ENCODE measurements at regions not wholly inside any gene's neighbourhood (a gene's known extent, or its start where the extent isn't known, plus 50 kb on each side); places are given as distances from the start of the nearest gene placed in this dataset.
"Not testable (repeated sequence)": the region's sequence is repeated elsewhere in the genome, so short reads cannot be mapped to it uniquely, and the experiment has no call there.

- no peak overlapping the region for H3K4me3 ChIP-seq (ENCODE audit: low read length in 2 of 2)
- no peaks in the 10 kb centered on the region for H3K36me3 ChIP-seq (ENCODE audit: control insufficient read depth in 2 of 2, insufficient read depth in 2 of 2, low read length in 2 of 2)
- H3K27me3 ChIP-seq (ENCODE audit: control insufficient read depth in 2 of 2, insufficient read depth in 2 of 2, low read length in 2 of 2): no peaks in the 10 kb centered on the region
- H3K27ac ChIP-seq (ENCODE audit: low read depth in 2 of 2, low read length in 2 of 2): no peak overlapping the region
- no peaks in the 10 kb centered on the region for H3K4me1 ChIP-seq (ENCODE audit: control insufficient read depth in 2 of 2, insufficient read depth in 2 of 2, low read length in 2 of 2)
- no peaks in the 10 kb centered on the region for H3K9me3 ChIP-seq (ENCODE audit: control insufficient read depth in 2 of 2, low read length in 2 of 2)
- H3K9ac ChIP-seq (ENCODE audit: low read depth in 1 of 2, low read length in 2 of 2): no peak overlapping the region
Measured at GRCh38 chr17:6274310-6274709, 160.6 kb downstream of the AIPL1 start.

GRCh38 chr17:6269478-6269877 is 165.4 kb downstream of the AIPL1 start:
- Histone ChIP-seq H3K9ac (ENCODE audit: low read depth in 1 of 2, low read length in 2 of 2) (no peak overlapping the region), H3K4me1 (ENCODE audit: control insufficient read depth in 2 of 2, insufficient read depth in 2 of 2, low read length in 2 of 2) (no peaks in the 10 kb centered on the region), H3K27ac (ENCODE audit: low read depth in 2 of 2, low read length in 2 of 2) (no peak overlapping the region), H3K9me3 (ENCODE audit: control insufficient read depth in 2 of 2, low read length in 2 of 2) (no peaks in the 10 kb centered on the region), H3K4me3 (ENCODE audit: low read length in 2 of 2) (no peak overlapping the region), H3K27me3 (ENCODE audit: control insufficient read depth in 2 of 2, insufficient read depth in 2 of 2, low read length in 2 of 2) (no peaks in the 10 kb centered on the region), H3K36me3 (ENCODE audit: control insufficient read depth in 2 of 2, insufficient read depth in 2 of 2, low read length in 2 of 2) (no peaks in the 10 kb centered on the region)

GRCh38 chr17:6261466-6261865 is 173.5 kb downstream of the AIPL1 start:
- Histone ChIP-seq H3K9ac (ENCODE audit: low read depth in 1 of 2, low read length in 2 of 2) (no peak overlapping the region), H3K27me3 (ENCODE audit: control insufficient read depth in 2 of 2, insufficient read depth in 2 of 2, low read length in 2 of 2) (no peaks in the 10 kb centered on the region), H3K4me1 (ENCODE audit: control insufficient read depth in 2 of 2, insufficient read depth in 2 of 2, low read length in 2 of 2) (no peaks in the 10 kb centered on the region), H3K36me3 (ENCODE audit: control insufficient read depth in 2 of 2, insufficient read depth in 2 of 2, low read length in 2 of 2) (no peaks in the 10 kb centered on the region), H3K27ac (ENCODE audit: low read depth in 2 of 2, low read length in 2 of 2) (no peak overlapping the region), H3K9me3 (ENCODE audit: control insufficient read depth in 2 of 2, low read length in 2 of 2) (no peaks in the 10 kb centered on the region), H3K4me3 (ENCODE audit: low read length in 2 of 2) (no peak overlapping the region)

GRCh38 chr17:6259899-6260298 is 175.0 kb downstream of the AIPL1 start:
- Histone ChIP-seq H3K27me3 (ENCODE audit: control insufficient read depth in 2 of 2, insufficient read depth in 2 of 2, low read length in 2 of 2) (no peaks in the 10 kb centered on the region), H3K9me3 (ENCODE audit: control insufficient read depth in 2 of 2, low read length in 2 of 2) (no peaks in the 10 kb centered on the region), H3K4me1 (ENCODE audit: control insufficient read depth in 2 of 2, insufficient read depth in 2 of 2, low read length in 2 of 2) (no peaks in the 10 kb centered on the region), H3K4me3 (ENCODE audit: low read length in 2 of 2) (no peak overlapping the region), H3K27ac (ENCODE audit: low read depth in 2 of 2, low read length in 2 of 2) (no peak overlapping the region), H3K36me3 (ENCODE audit: control insufficient read depth in 2 of 2, insufficient read depth in 2 of 2, low read length in 2 of 2) (no peaks in the 10 kb centered on the region), H3K9ac (ENCODE audit: low read depth in 1 of 2, low read length in 2 of 2) (no peak overlapping the region)

GRCh38 chr17:6257336-6257735 is 177.6 kb downstream of the AIPL1 start:
- Histone ChIP-seq H3K27me3 (ENCODE audit: control insufficient read depth in 2 of 2, insufficient read depth in 2 of 2, low read length in 2 of 2) (no peaks in the 10 kb centered on the region), H3K27ac (ENCODE audit: low read depth in 2 of 2, low read length in 2 of 2) (no peak overlapping the region), H3K4me1 (ENCODE audit: control insufficient read depth in 2 of 2, insufficient read depth in 2 of 2, low read length in 2 of 2) (no peaks in the 10 kb centered on the region), H3K36me3 (ENCODE audit: control insufficient read depth in 2 of 2, insufficient read depth in 2 of 2, low read length in 2 of 2) (no peaks in the 10 kb centered on the region), H3K9ac (ENCODE audit: low read depth in 1 of 2, low read length in 2 of 2) (no peak overlapping the region), H3K4me3 (ENCODE audit: low read length in 2 of 2) (no peak overlapping the region), H3K9me3 (ENCODE audit: control insufficient read depth in 2 of 2, low read length in 2 of 2) (no peaks in the 10 kb centered on the region)

- no peaks in the 10 kb centered on the region for H3K4me1 ChIP-seq (ENCODE audit: control insufficient read depth in 2 of 2, insufficient read depth in 2 of 2, low read length in 2 of 2)
- no peak overlapping the region for H3K9ac ChIP-seq (ENCODE audit: low read depth in 1 of 2, low read length in 2 of 2)
- no peaks in the 10 kb centered on the region for H3K27me3 ChIP-seq (ENCODE audit: control insufficient read depth in 2 of 2, insufficient read depth in 2 of 2, low read length in 2 of 2)
- no peaks in the 10 kb centered on the region for H3K36me3 ChIP-seq (ENCODE audit: control insufficient read depth in 2 of 2, insufficient read depth in 2 of 2, low read length in 2 of 2)
- no peaks in the 10 kb centered on the region for H3K9me3 ChIP-seq (ENCODE audit: control insufficient read depth in 2 of 2, low read length in 2 of 2)
- no peak overlapping the region for H3K4me3 ChIP-seq (ENCODE audit: low read length in 2 of 2)
- no peak overlapping the region for H3K27ac ChIP-seq (ENCODE audit: low read depth in 2 of 2, low read length in 2 of 2)
Measured at GRCh38 chr17:6255322-6255721, 179.6 kb downstream of the AIPL1 start.

GRCh38 chr17:6254036-6254435 is 180.9 kb downstream of the AIPL1 start:
- H3K27me3 ChIP-seq (ENCODE audit: control insufficient read depth in 2 of 2, insufficient read depth in 2 of 2, low read length in 2 of 2): no peaks in the 10 kb centered on the region
- H3K27ac ChIP-seq (ENCODE audit: low read depth in 2 of 2, low read length in 2 of 2): no peak overlapping the region
- no peak overlapping the region for H3K9ac ChIP-seq (ENCODE audit: low read depth in 1 of 2, low read length in 2 of 2)
- no peaks in the 10 kb centered on the region for H3K4me1 ChIP-seq (ENCODE audit: control insufficient read depth in 2 of 2, insufficient read depth in 2 of 2, low read length in 2 of 2)
- H3K9me3 ChIP-seq (ENCODE audit: control insufficient read depth in 2 of 2, low read length in 2 of 2): no peaks in the 10 kb centered on the region
- no peak overlapping the region for H3K4me3 ChIP-seq (ENCODE audit: low read length in 2 of 2)
- H3K36me3 ChIP-seq (ENCODE audit: control insufficient read depth in 2 of 2, insufficient read depth in 2 of 2, low read length in 2 of 2): no peaks in the 10 kb centered on the region

- not testable (repeated sequence) for H3K36me3 ChIP-seq (ENCODE audit: control insufficient read depth in 2 of 2, insufficient read depth in 2 of 2, low read length in 2 of 2); H3K9ac ChIP-seq (ENCODE audit: low read depth in 1 of 2, low read length in 2 of 2); H3K27me3 ChIP-seq (ENCODE audit: control insufficient read depth in 2 of 2, insufficient read depth in 2 of 2, low read length in 2 of 2); H3K4me1 ChIP-seq (ENCODE audit: control insufficient read depth in 2 of 2, insufficient read depth in 2 of 2, low read length in 2 of 2); H3K4me3 ChIP-seq (ENCODE audit: low read length in 2 of 2); H3K27ac ChIP-seq (ENCODE audit: low read depth in 2 of 2, low read length in 2 of 2); H3K9me3 ChIP-seq (ENCODE audit: control insufficient read depth in 2 of 2, low read length in 2 of 2)
Measured at GRCh38 chr17:6251640-6252039, 181.5 kb downstream of the WSCD1 start.

- Histone ChIP-seq H3K27ac (ENCODE audit: low read depth in 2 of 2, low read length in 2 of 2) (no peak overlapping the region), H3K4me3 (ENCODE audit: low read length in 2 of 2) (no peak overlapping the region), H3K9ac (ENCODE audit: low read depth in 1 of 2, low read length in 2 of 2) (no peak overlapping the region), H3K36me3 (ENCODE audit: control insufficient read depth in 2 of 2, insufficient read depth in 2 of 2, low read length in 2 of 2) (no peaks in the 10 kb centered on the region), H3K4me1 (ENCODE audit: control insufficient read depth in 2 of 2, insufficient read depth in 2 of 2, low read length in 2 of 2) (no peaks in the 10 kb centered on the region), H3K9me3 (ENCODE audit: control insufficient read depth in 2 of 2, low read length in 2 of 2) (no peaks in the 10 kb centered on the region), H3K27me3 (ENCODE audit: control insufficient read depth in 2 of 2, insufficient read depth in 2 of 2, low read length in 2 of 2) (peaks cover 0 to 2% of the 10 kb centered on the region in 2 donors)
Measured at GRCh38 chr17:6249732-6250131, 179.6 kb downstream of the WSCD1 start.

GRCh38 chr17:6248061-6248460 is 177.9 kb downstream of the WSCD1 start:
- Histone ChIP-seq H3K9ac (ENCODE audit: low read depth in 1 of 2, low read length in 2 of 2) (no peak overlapping the region), H3K36me3 (ENCODE audit: control insufficient read depth in 2 of 2, insufficient read depth in 2 of 2, low read length in 2 of 2) (no peaks in the 10 kb centered on the region), H3K27ac (ENCODE audit: low read depth in 2 of 2, low read length in 2 of 2) (no peak overlapping the region), H3K9me3 (ENCODE audit: control insufficient read depth in 2 of 2, low read length in 2 of 2) (no peaks in the 10 kb centered on the region), H3K27me3 (ENCODE audit: control insufficient read depth in 2 of 2, insufficient read depth in 2 of 2, low read length in 2 of 2) (peaks cover 0 to 2% of the 10 kb centered on the region in 2 donors), H3K4me3 (ENCODE audit: low read length in 2 of 2) (no peak overlapping the region), H3K4me1 (ENCODE audit: control insufficient read depth in 2 of 2, insufficient read depth in 2 of 2, low read length in 2 of 2) (no peaks in the 10 kb centered on the region)
